ENCODE measurements at regions not wholly inside any gene's neighbourhood (a gene's known extent, or its start where the extent isn't known, plus 50 kb on each side); places are given as distances from the start of the nearest gene placed in this dataset.

GRCh38 chr18:28560331-28560730 lies 383.4 kb upstream of the CDH2 start:
- DNase-seq, result no peak
- Histone ChIP-seq H3K4me3 (ENCODE audit: insufficient read depth, low read depth, low read length) (no peak overlapping the region), H3K36me3 (replicated peaks; ENCODE audit: control insufficient read depth, insufficient read depth, low read length) (no peaks in the 10 kb centered on the region), H3K27me3 (ENCODE audit: control insufficient read depth, insufficient read depth, low read length) (no peaks in the 10 kb centered on the region)

GRCh38 chr18:28559511-28559910 lies 382.6 kb upstream of the CDH2 start:
- Histone ChIP-seq H3K27me3 (ENCODE audit: control insufficient read depth, insufficient read depth, low read length) (no peaks in the 10 kb centered on the region), H3K4me3 (ENCODE audit: insufficient read depth, low read depth, low read length) (no peak overlapping the region), H3K36me3 (replicated peaks; ENCODE audit: control insufficient read depth, insufficient read depth, low read length) (no peaks in the 10 kb centered on the region)
- DNase-seq, result no peak

- no peaks in the 10 kb centered on the region for H3K36me3 ChIP-seq (replicated peaks; ENCODE audit: control insufficient read depth, insufficient read depth, low read length)
- H3K4me3 ChIP-seq (ENCODE audit: insufficient read depth, low read depth, low read length), result no peak overlapping the region
- no peaks in the 10 kb centered on the region for H3K27me3 ChIP-seq (ENCODE audit: control insufficient read depth, insufficient read depth, low read length)
- DNase-seq, result no peak
Measured at GRCh38 chr18:28541934-28542333, 365.0 kb upstream of the CDH2 start.

GRCh38 chr18:28541276-28541930 lies 364.5 kb upstream of the CDH2 start:
- no peaks in the 10 kb centered on the region for H3K27me3 ChIP-seq (ENCODE audit: control insufficient read depth, insufficient read depth, low read length)

GRCh38 chr18:28529644-28530043 lies 352.7 kb upstream of the CDH2 start:
- H3K4me3 ChIP-seq (ENCODE audit: insufficient read depth, low read depth, low read length), result no peak overlapping the region
- no peak for DNase-seq
- H3K27me3 ChIP-seq (ENCODE audit: control insufficient read depth, insufficient read depth, low read length), result no peaks in the 10 kb centered on the region
- H3K36me3 ChIP-seq (replicated peaks; ENCODE audit: control insufficient read depth, insufficient read depth, low read length), result no peaks in the 10 kb centered on the region

More at GRCh38 chr18:28541276-28541930, 364.5 kb upstream of the CDH2 start:
- no peak for DNase-seq
- Histone ChIP-seq H3K4me3 (ENCODE audit: insufficient read depth, low read depth, low read length) (no peak overlapping the region), H3K36me3 (replicated peaks; ENCODE audit: control insufficient read depth, insufficient read depth, low read length) (no peaks in the 10 kb centered on the region)

- no peaks in the 10 kb centered on the region for H3K36me3 ChIP-seq (replicated peaks; ENCODE audit: control insufficient read depth, insufficient read depth, low read length)
- H3K4me3 ChIP-seq (ENCODE audit: insufficient read depth, low read depth, low read length), result no peak overlapping the region
- H3K27me3 ChIP-seq (ENCODE audit: control insufficient read depth, insufficient read depth, low read length), result no peaks in the 10 kb centered on the region
- DNase-seq, result no peak
Measured at GRCh38 chr18:28526196-28526595, 349.3 kb upstream of the CDH2 start.

GRCh38 chr18:28523758-28524475 lies 347.0 kb upstream of the CDH2 start:
- Histone ChIP-seq H3K4me3 (ENCODE audit: insufficient read depth, low read depth, low read length) (no peak overlapping the region), H3K27me3 (ENCODE audit: control insufficient read depth, insufficient read depth, low read length) (no peaks in the 10 kb centered on the region), H3K36me3 (replicated peaks; ENCODE audit: control insufficient read depth, insufficient read depth, low read length) (no peaks in the 10 kb centered on the region)
- no peak for DNase-seq

GRCh38 chr18:28522236-28522635 lies 345.3 kb upstream of the CDH2 start:
- no peaks in the 10 kb centered on the region for H3K27me3 ChIP-seq (ENCODE audit: control insufficient read depth, insufficient read depth, low read length)
- DNase-seq, result no peak
- H3K36me3 ChIP-seq (replicated peaks; ENCODE audit: control insufficient read depth, insufficient read depth, low read length), result no peaks in the 10 kb centered on the region
- H3K4me3 ChIP-seq (ENCODE audit: insufficient read depth, low read depth, low read length), result no peak overlapping the region

GRCh38 chr18:28519997-28520396 lies 343.1 kb upstream of the CDH2 start:
- H3K27me3 ChIP-seq (ENCODE audit: control insufficient read depth, insufficient read depth, low read length), result no peaks in the 10 kb centered on the region
- no peak overlapping the region for H3K4me3 ChIP-seq (ENCODE audit: insufficient read depth, low read depth, low read length)
- no peaks in the 10 kb centered on the region for H3K36me3 ChIP-seq (replicated peaks; ENCODE audit: control insufficient read depth, insufficient read depth, low read length)
- no peak for DNase-seq

GRCh38 chr18:28514699-28515098 lies 337.8 kb upstream of the CDH2 start:
- DNase-seq, result no peak
- H3K27me3 ChIP-seq (ENCODE audit: control insufficient read depth, insufficient read depth, low read length), result no peaks in the 10 kb centered on the region
- H3K4me3 ChIP-seq (ENCODE audit: insufficient read depth, low read depth, low read length), result no peak overlapping the region
- no peaks in the 10 kb centered on the region for H3K36me3 ChIP-seq (replicated peaks; ENCODE audit: control insufficient read depth, insufficient read depth, low read length)

- H3K4me3 ChIP-seq (ENCODE audit: insufficient read depth, low read depth, low read length), result no peak overlapping the region
- no peak for DNase-seq
- H3K36me3 ChIP-seq (replicated peaks; ENCODE audit: control insufficient read depth, insufficient read depth, low read length), result no peaks in the 10 kb centered on the region
- no peaks in the 10 kb centered on the region for H3K27me3 ChIP-seq (ENCODE audit: control insufficient read depth, insufficient read depth, low read length)
Measured at GRCh38 chr18:28512357-28512756, 335.4 kb upstream of the CDH2 start.

GRCh38 chr18:28511413-28511821 lies 334.5 kb upstream of the CDH2 start:
- no peak for DNase-seq
- Histone ChIP-seq H3K36me3 (replicated peaks; ENCODE audit: control insufficient read depth, insufficient read depth, low read length) (no peaks in the 10 kb centered on the region), H3K27me3 (ENCODE audit: control insufficient read depth, insufficient read depth, low read length) (no peaks in the 10 kb centered on the region), H3K4me3 (ENCODE audit: insufficient read depth, low read depth, low read length) (no peak overlapping the region)

GRCh38 chr18:28510210-28510609 lies 333.3 kb upstream of the CDH2 start:
- DNase-seq, result no peak
- H3K4me3 ChIP-seq (ENCODE audit: insufficient read depth, low read depth, low read length), result no peak overlapping the region
- H3K27me3 ChIP-seq (ENCODE audit: control insufficient read depth, insufficient read depth, low read length), result no peaks in the 10 kb centered on the region
- H3K36me3 ChIP-seq (replicated peaks; ENCODE audit: control insufficient read depth, insufficient read depth, low read length), result no peaks in the 10 kb centered on the region

GRCh38 chr18:28504066-28504465 lies 327.1 kb upstream of the CDH2 start:
- H3K36me3 ChIP-seq (replicated peaks; ENCODE audit: control insufficient read depth, insufficient read depth, low read length), result no peaks in the 10 kb centered on the region
- no peak for DNase-seq
- no peak overlapping the region for H3K4me3 ChIP-seq (ENCODE audit: insufficient read depth, low read depth, low read length)
- H3K27me3 ChIP-seq (ENCODE audit: control insufficient read depth, insufficient read depth, low read length), result no peaks in the 10 kb centered on the region

- Histone ChIP-seq H3K36me3 (replicated peaks; ENCODE audit: control insufficient read depth, insufficient read depth, low read length) (no peaks in the 10 kb centered on the region), H3K4me3 (ENCODE audit: insufficient read depth, low read depth, low read length) (no peak overlapping the region), H3K27me3 (ENCODE audit: control insufficient read depth, insufficient read depth, low read length) (no peaks in the 10 kb centered on the region)
- no peak for DNase-seq
Measured at GRCh38 chr18:28494151-28494550, 317.2 kb upstream of the CDH2 start.

Data from H7 (cell line).